NCI-H526 treated with DMSO at 0.1 percent for 48 hours (cell line): ENCODE measurements at regions not wholly inside any gene's neighbourhood (a gene's known extent, or its start where the extent isn't known, plus 50 kb on each side); places are given as distances from the start of the nearest gene placed in this dataset.
"Not testable (repeated sequence)": the region's sequence is repeated elsewhere in the genome, so short reads cannot be mapped to it uniquely, and the experiment has no call there.

Experiments used
- DNase-seq: peaks from one replicate; lab custom pipeline; 2025; lab: John Stamatoyannopoulos, UW

GRCh38 chr1:30151119-30151518 is 572.3 kb downstream of the MATN1 start:
- no peak for DNase-seq

GRCh38 chr1:30149226-30149625 is 574.2 kb downstream of the MATN1 start:
- DNase-seq = no peak

- DNase-seq = no peak
Measured at GRCh38 chr1:30148676-30149075, 574.7 kb downstream of the MATN1 start.

GRCh38 chr1:30147188-30147587 is 576.2 kb downstream of the MATN1 start:
- no peak for DNase-seq

GRCh38 chr1:30146448-30146847 is 576.9 kb downstream of the MATN1 start:
- no peak for DNase-seq

- no peak for DNase-seq
Measured at GRCh38 chr1:30145723-30146303, 577.6 kb downstream of the MATN1 start.

- no peak for DNase-seq
Measured at GRCh38 chr1:30144831-30145230, 578.6 kb downstream of the MATN1 start.

- DNase-seq = no peak
Measured at GRCh38 chr1:30143517-30143916, 579.9 kb downstream of the MATN1 start.

- DNase-seq = no peak
Measured at GRCh38 chr1:30140566-30140965, 582.8 kb downstream of the MATN1 start.

- DNase-seq = no peak
Measured at GRCh38 chr1:30138891-30139290, 584.5 kb downstream of the MATN1 start.

GRCh38 chr1:30137001-30137400 is 586.4 kb downstream of the MATN1 start:
- no peak for DNase-seq

- no peak for DNase-seq
Measured at GRCh38 chr1:30135698-30136097, 587.7 kb downstream of the MATN1 start.

GRCh38 chr1:30134466-30135217 is 588.7 kb downstream of the MATN1 start:
- no peak for DNase-seq

GRCh38 chr1:30133414-30134055 is 589.9 kb downstream of the MATN1 start:
- no peak for DNase-seq

GRCh38 chr1:30132602-30133286 is 590.6 kb downstream of the MATN1 start:
- DNase-seq = no peak

- DNase-seq = not testable (repeated sequence)
Measured at GRCh38 chr1:30130566-30130965, 592.8 kb downstream of the MATN1 start.

GRCh38 chr1:30130099-30130498 is 593.3 kb downstream of the MATN1 start:
- no peak for DNase-seq

- DNase-seq = no peak
Measured at GRCh38 chr1:30129421-30130055, 593.8 kb downstream of the MATN1 start.

GRCh38 chr1:30129001-30129408 is 594.4 kb downstream of the MATN1 start:
- DNase-seq = no peak

- DNase-seq = no peak
Measured at GRCh38 chr1:30126848-30127247, 596.5 kb downstream of the MATN1 start.

GRCh38 chr1:30125821-30126170 is 597.6 kb downstream of the MATN1 start:
- DNase-seq = no peak
